Esophagus muscularis mucosa (tissue), 4 donors: ENCODE measurements at regions not wholly inside any gene's neighbourhood (a gene's known extent, or its start where the extent isn't known, plus 50 kb on each side); places are given as distances from the start of the nearest gene placed in this dataset.

Experiments
- CTCF ChIP-seq, 3 experiments: fragments of 200-600 bp in 2 of 3; fragments of 450-650 bp in 1 of 3; sonication (generic) in 2 of 3; IDR thresholded peaks; one replicate each; pipeline ENCODE4 v1.5.1; 2017 to 2019; ENCODE audit warnings: antibody characterized with exemption in 3 of 3, mild to moderate bottlenecking in 2 of 3, moderate library complexity in 1 of 3
- EP300 ChIP-seq: sonication (generic); formaldehyde crosslinking; IDR thresholded peaks from one replicate; pipeline ENCODE4 v1.6.1; 2017; ENCODE audit warnings: antibody characterized with exemption
- POLR2A ChIP-seq: fragments of 450-650 bp; IDR thresholded peaks from one replicate; pipeline ENCODE4 v1.6.1; 2017; ENCODE audit warnings: antibody characterized with exemption, moderate library complexity, mild to moderate bottlenecking, low read depth

GRCh38 chr2:216909541-216910210, 49.8 kb upstream of the TNP1 start:
- TF ChIP-seq POLR2A: no peak
- no peak for TF ChIP-seq CTCF (IDR thresholded peaks at IDR 0.05)
- no peak for TF ChIP-seq EP300
